ENCODE measurements at regions not wholly inside any gene's neighbourhood (a gene's known extent, or its start where the extent isn't known, plus 50 kb on each side); places are given as distances from the start of the nearest gene placed in this dataset.

DNA sequence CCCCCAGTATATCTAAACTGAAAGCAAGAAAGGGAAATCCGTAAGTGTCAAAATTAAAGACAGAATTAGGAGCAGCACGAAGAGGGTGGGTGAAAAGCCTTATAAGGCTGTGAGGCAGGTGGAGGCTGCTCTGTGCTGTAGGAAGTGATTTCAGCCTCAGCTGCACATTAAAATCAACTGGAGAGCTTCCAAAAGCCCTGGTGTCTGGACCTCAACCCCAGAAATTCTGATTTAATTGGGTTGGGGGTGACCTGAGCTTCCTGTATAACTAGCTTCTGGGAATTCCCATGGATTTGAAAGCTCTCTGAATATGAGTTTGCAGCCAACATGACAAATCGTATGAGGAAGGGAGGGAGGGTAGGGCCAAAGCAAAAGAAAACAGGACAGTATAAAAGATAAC, 242.4 kb upstream of the TMTC4 start:
- TF ChIP-seq CTCF (IDR thresholded peaks at IDR 0.05) (no peak), POLR2A (IDR thresholded peaks at IDR 0.05) (no peak), POLR2AphosphoS5 (IDR thresholded peaks at IDR 0.05) (no peak)
